GM23338 (cell line): ENCODE measurements at regions not wholly inside any gene's neighbourhood (a gene's known extent, or its start where the extent isn't known, plus 50 kb on each side); places are given as distances from the start of the nearest gene placed in this dataset.
A peak's percentile ranks its signal among the peaks of the same experiment; 100 is the strongest.

Source experiments
- ATAC-seq: fragments of 200-7000 bp; cut with Tn5 transposase; 3 replicates; pipeline ENCODE4 v1.9.1; 2020
- DNase-seq: peaks from one replicate; pipeline ENCODE4 v3.0.0-alpha.2; 2015; ENCODE audit warnings: low spot score
- H2AFZ ChIP-seq: fragments of 200-600 bp; sonication (generic); 2 replicates; pipeline ENCODE4 v1.8.0; 2016; ENCODE audit warnings: antibody characterized with exemption, mild to moderate bottlenecking, moderate library complexity
- H3F3A ChIP-seq: fragments of 200-600 bp; sonication (generic); replicated peaks from 2 replicates; pipeline ENCODE4 v1.8.0; 2017; ENCODE audit warnings: antibody characterized with exemption, mixed run types, low read depth
- H3K27ac ChIP-seq: fragments of 200-600 bp; sonication (generic); 2 replicates; pipeline ENCODE4 v1.6.1; 2016; ENCODE audit warnings: low read depth
- H3K27me3 ChIP-seq: fragments of 200-600 bp; sonication (generic); 2 replicates; pipeline ENCODE4 v1.8.0; 2016; ENCODE audit warnings: mild to moderate bottlenecking, mixed run types, moderate library complexity; ENCODE audit not compliant: insufficient read depth
- H3K36me3 ChIP-seq: fragments of 200-600 bp; sonication (generic); 2 replicates; pipeline ENCODE4 v1.8.0; 2016; ENCODE audit warnings: mild to moderate bottlenecking; ENCODE audit not compliant: insufficient read depth
- H3K4me1 ChIP-seq: fragments of 200-600 bp; sonication (generic); 2 replicates; pipeline ENCODE4 v1.8.0; 2016; ENCODE audit warnings: mild to moderate bottlenecking, moderate library complexity; ENCODE audit not compliant: insufficient read depth
- H3K4me2 ChIP-seq: fragments of 200-600 bp; sonication (generic); 2 replicates; pipeline ENCODE4 v1.7.1; 2017; ENCODE audit warnings: mixed run types
- H3K4me3 ChIP-seq: fragments of 200-600 bp; sonication (generic); 2 replicates; pipeline ENCODE4 v1.6.1; 2016; ENCODE audit warnings: mixed run types
- H3K79me2 ChIP-seq: fragments of 200-600 bp; sonication (generic); replicated peaks from 2 replicates; pipeline ENCODE4 v1.8.0; 2017; ENCODE audit warnings: mild to moderate bottlenecking; ENCODE audit not compliant: insufficient read depth
- H3K9me2 ChIP-seq: fragments of 200-600 bp; sonication (generic); 2 replicates; pipeline ENCODE4 v1.8.0; 2017; ENCODE audit not compliant: insufficient read depth
- H4K20me1 ChIP-seq: fragments of 200-600 bp; sonication (generic); replicated peaks from 2 replicates; pipeline ENCODE4 v1.8.0; 2017; ENCODE audit warnings: mild to moderate bottlenecking; ENCODE audit not compliant: insufficient read depth
- H3K27ac Mint-ChIP-seq: 2 replicates; pipeline ENCODE4 v1.8.0; 2020; ENCODE audit warnings: inconsistent platforms, mild to moderate bottlenecking, moderate library complexity, mixed read lengths
- H3K27me3 Mint-ChIP-seq: 3 replicates; pipeline ENCODE4 v1.8.0; 2022; ENCODE audit warnings: low read depth, mild to moderate bottlenecking, moderate library complexity, mixed read lengths, inconsistent platforms; ENCODE audit not compliant: insufficient read depth, poor library complexity
- H3K36me3 Mint-ChIP-seq: 3 replicates; pipeline ENCODE4 v1.8.0; 2021; ENCODE audit warnings: low read depth, mild to moderate bottlenecking, inconsistent platforms, moderate library complexity, mixed read lengths
- H3K4me1 Mint-ChIP-seq: 3 replicates; pipeline ENCODE4 v1.8.0; 2020; ENCODE audit warnings: mild to moderate bottlenecking, inconsistent platforms, mixed read lengths
- H3K4me3 Mint-ChIP-seq: 3 replicates; pipeline ENCODE4 v1.8.0; 2021; ENCODE audit warnings: moderate library complexity, mild to moderate bottlenecking, inconsistent platforms, mixed read lengths
- H3K9me3 Mint-ChIP-seq: 3 replicates; pipeline ENCODE4 v1.8.0; 2020; ENCODE audit warnings: moderate library complexity, mild to moderate bottlenecking, inconsistent platforms, mixed read lengths
- CREB1 ChIP-seq: fragments of 250-450 bp; sonication (Bioruptor Pico); IDR thresholded peaks from 2 replicates; pipeline ENCODE4 v1.5.0; 2020; ENCODE audit warnings: low read depth, mild to moderate bottlenecking, moderate library complexity
- EZH2 ChIP-seq: fragments of 200-600 bp; sonication (generic); IDR thresholded peaks from one replicate; pipeline ENCODE4 v1.8.0; 2017; ENCODE audit warnings: antibody characterized with exemption, mild to moderate bottlenecking, low read depth; ENCODE audit not compliant: unreplicated experiment
- NANOG ChIP-seq: IDR thresholded peaks from 2 replicates; pipeline ENCODE4 v1.6.1; 2016; ENCODE audit warnings: antibody characterized with exemption, borderline replicate concordance
- POLR2AphosphoS5 ChIP-seq: IDR thresholded peaks from 2 replicates; pipeline ENCODE4 v1.6.1; 2016; ENCODE audit warnings: antibody characterized with exemption, low read depth
- STAT1 ChIP-seq: IDR thresholded peaks from one replicate; pipeline ENCODE4 v1.6.1; 2016; ENCODE audit warnings: antibody characterized with exemption; ENCODE audit not compliant: unreplicated experiment
- ZNF114 ChIP-seq: fragments of 250-450 bp; sonication (Bioruptor Pico); IDR thresholded peaks from 2 replicates; pipeline ENCODE4 v1.5.0; 2020; ENCODE audit warnings: mild to moderate bottlenecking, moderate library complexity
- ZNF331 ChIP-seq: fragments of 250-450 bp; sonication (Bioruptor Pico); IDR thresholded peaks from 2 replicates; pipeline ENCODE4 v1.5.0; 2020; ENCODE audit warnings: low read depth, mild to moderate bottlenecking, moderate library complexity
- TF ChIP-seq, protein P1 (sequence below), 2 experiments: fragments of 200-600 bp in 1 of 2; sonication (generic) in 1 of 2; conservative IDR thresholded peaks; 2 replicates each; pipeline versions ENCODE4 v1.5.1 to v1.6.1; 2016 to 2017; ENCODE audit warnings: antibody characterized with exemption in 2 of 2, low read depth in 2 of 2, mild to moderate bottlenecking in 2 of 2, moderate library complexity in 1 of 2

GRCh38 chr2:122326471-122326870 lies 571.0 kb downstream of the TSN start:
- Histone ChIP-seq H3K27ac (no peak overlapping the region), H3K27me3 (no peaks in the 10 kb centered on the region), H3K4me3 (no peak overlapping the region), H3F3A (no peaks in the 10 kb centered on the region), H3K9me2 (peaks cover 7% of the 10 kb centered on the region; the same call in 1 of the 2 replicates), H2AFZ (peak overlapping the region; percentile 19), H3K4me1 (no peaks in the 10 kb centered on the region), H3K79me2 (no peaks in the 10 kb centered on the region), H4K20me1 (no peaks in the 10 kb centered on the region), H3K4me2 (no peak overlapping the region), H3K36me3 (no peaks in the 10 kb centered on the region)
- TF ChIP-seq ZNF331 (CRISPR knock-in tag) (no peak), ZNF114 (CRISPR knock-in tag) (no peak), CREB1 (CRISPR knock-in tag) (no peak), POLR2AphosphoS5 (no peak), EZH2 (no peak), NANOG (no peak), STAT1 (no peak)
- TF ChIP-seq, protein P1, sequence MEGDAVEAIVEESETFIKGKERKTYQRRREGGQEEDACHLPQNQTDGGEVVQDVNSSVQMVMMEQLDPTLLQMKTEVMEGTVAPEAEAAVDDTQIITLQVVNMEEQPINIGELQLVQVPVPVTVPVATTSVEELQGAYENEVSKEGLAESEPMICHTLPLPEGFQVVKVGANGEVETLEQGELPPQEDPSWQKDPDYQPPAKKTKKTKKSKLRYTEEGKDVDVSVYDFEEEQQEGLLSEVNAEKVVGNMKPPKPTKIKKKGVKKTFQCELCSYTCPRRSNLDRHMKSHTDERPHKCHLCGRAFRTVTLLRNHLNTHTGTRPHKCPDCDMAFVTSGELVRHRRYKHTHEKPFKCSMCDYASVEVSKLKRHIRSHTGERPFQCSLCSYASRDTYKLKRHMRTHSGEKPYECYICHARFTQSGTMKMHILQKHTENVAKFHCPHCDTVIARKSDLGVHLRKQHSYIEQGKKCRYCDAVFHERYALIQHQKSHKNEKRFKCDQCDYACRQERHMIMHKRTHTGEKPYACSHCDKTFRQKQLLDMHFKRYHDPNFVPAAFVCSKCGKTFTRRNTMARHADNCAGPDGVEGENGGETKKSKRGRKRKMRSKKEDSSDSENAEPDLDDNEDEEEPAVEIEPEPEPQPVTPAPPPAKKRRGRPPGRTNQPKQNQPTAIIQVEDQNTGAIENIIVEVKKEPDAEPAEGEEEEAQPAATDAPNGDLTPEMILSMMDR (conservative IDR thresholded peaks at IDR 0.05; ENCODE audit: low read depth in 2 of 2): no peak
- no peak overlapping the region for H3K4me3 Mint-ChIP-seq
- H3K27ac Mint-ChIP-seq: no peak overlapping the region
- ATAC-seq (peak; percentile 53), DNase-seq (no peak)
- H3K36me3 Mint-ChIP-seq: no peaks in the 10 kb centered on the region
- no peaks in the 10 kb centered on the region for H3K9me3 Mint-ChIP-seq
- no peaks in the 10 kb centered on the region for H3K27me3 Mint-ChIP-seq
- H3K4me1 Mint-ChIP-seq: peaks cover 6% of the 10 kb centered on the region; the same call in 2 of the 3 replicates

DNA sequence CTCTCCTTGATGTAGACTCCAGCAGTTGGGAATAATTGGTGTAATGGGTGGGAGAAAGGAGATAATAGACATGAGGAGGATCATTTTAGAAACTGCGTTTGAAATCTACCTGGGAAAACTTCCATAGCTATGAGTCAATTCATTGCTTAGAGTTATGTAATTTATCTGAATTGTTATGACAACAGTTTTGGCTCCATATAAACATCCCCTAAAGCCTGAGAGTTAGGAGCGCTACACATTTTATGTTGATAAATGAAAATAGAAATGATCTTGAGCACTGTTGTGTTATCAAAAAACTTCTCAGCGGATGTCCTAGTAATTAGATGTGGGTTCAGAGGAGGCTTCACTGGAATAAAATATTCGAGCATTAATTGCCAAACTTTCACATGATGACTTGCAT lies 573.4 kb downstream of the TSN start:
- Histone ChIP-seq H3K4me3 (no peak overlapping the region), H2AFZ (no peak overlapping the region), H3K9me2 (0 out of 2 replicates have a peak, but pooled peaks cover 4% of the 10 kb centered on the region), H3K4me2 (no peak overlapping the region), H3K4me1 (no peaks in the 10 kb centered on the region), H3F3A (no peaks in the 10 kb centered on the region), H3K36me3 (no peaks in the 10 kb centered on the region), H4K20me1 (no peaks in the 10 kb centered on the region), H3K27me3 (no peaks in the 10 kb centered on the region), H3K27ac (no peak overlapping the region), H3K79me2 (no peaks in the 10 kb centered on the region)
- ATAC-seq: no peak
- H3K9me3 Mint-ChIP-seq: no peaks in the 10 kb centered on the region
- no peak for DNase-seq
- H3K27me3 Mint-ChIP-seq: no peaks in the 10 kb centered on the region
- H3K27ac Mint-ChIP-seq: no peak overlapping the region
- H3K36me3 Mint-ChIP-seq: no peaks in the 10 kb centered on the region
- TF ChIP-seq, protein P1 (conservative IDR thresholded peaks at IDR 0.05; ENCODE audit: low read depth in 2 of 2): no peak
- TF ChIP-seq STAT1: no peak
- no peak overlapping the region for H3K4me3 Mint-ChIP-seq
- H3K4me1 Mint-ChIP-seq: peaks cover 6% of the 10 kb centered on the region; the same call in 2 of the 3 replicates
